Transverse colon (tissue), 4 donors: ENCODE measurements at regions not wholly inside any gene's neighbourhood (a gene's known extent, or its start where the extent isn't known, plus 50 kb on each side); places are given as distances from the start of the nearest gene placed in this dataset.
"Not testable (repeated sequence)": the region's sequence is repeated elsewhere in the genome, so short reads cannot be mapped to it uniquely, and the experiment has no call there.

Source experiments
- DNase-seq: peaks from one replicate; pipeline ENCODE4 v3.0.0-alpha.2; 2019
- H3K27ac ChIP-seq, 4 donors: fragments of 200-600 bp; sonication (generic); 2 replicates each; pipeline ENCODE4 v1.5.1; 2016 to 2018; ENCODE audit warnings: inconsistent platforms in 4 of 4
- H3K27me3 ChIP-seq: fragments of 200-600 bp; sonication (generic); 2 replicates; pipeline ENCODE4 v1.5.1; 2017; ENCODE audit warnings: inconsistent platforms
- H3K36me3 ChIP-seq, 4 donors: fragments of 200-600 bp; sonication (generic); 2 replicates each; pipeline ENCODE4 v1.5.1; 2017 to 2019; ENCODE audit warnings: inconsistent platforms in 4 of 4
- H3K4me1 ChIP-seq, 4 donors: fragments of 200-600 bp; sonication (generic); 2 replicates each; pipeline ENCODE4 v1.5.1; 2017 to 2020; ENCODE audit warnings: inconsistent platforms in 4 of 4
- H3K4me3 ChIP-seq, 4 donors: fragments of 200-600 bp; sonication (generic); 1 replicate in 1 of 4; 2 replicates in 3 of 4; pipeline versions ENCODE4 v1.5.1 to v1.6.1; 2017 to 2019; ENCODE audit warnings: inconsistent platforms in 4 of 4
- H3K9me3 ChIP-seq, 2 donors: fragments of 200-600 bp; sonication (generic); 2 replicates each; pipeline ENCODE4 v1.5.1; 2017 to 2019; ENCODE audit warnings: inconsistent platforms in 2 of 2
- CTCF ChIP-seq, 5 experiments: fragments of 200-600 bp in 3 of 5; fragments of 450-650 bp in 2 of 5; sonication (generic) in 3 of 5; IDR thresholded peaks; 1 replicate in 2 of 5; 2 replicates in 3 of 5; pipeline ENCODE4 v1.5.1; 2016 to 2017; ENCODE audit warnings: antibody characterized with exemption in 5 of 5, inconsistent platforms in 3 of 5, mild to moderate bottlenecking in 2 of 5, moderate library complexity in 1 of 5
- EP300 ChIP-seq: sonication (generic); formaldehyde crosslinking; IDR thresholded peaks from one replicate; pipeline ENCODE4 v1.6.1; 2017; ENCODE audit warnings: antibody characterized with exemption, low read depth
- POLR2A ChIP-seq: fragments of 450-650 bp; IDR thresholded peaks from one replicate; pipeline ENCODE4 v1.6.1; 2016; ENCODE audit warnings: antibody characterized with exemption, mild to moderate bottlenecking, moderate library complexity
- POLR2AphosphoS5 ChIP-seq, 3 donors: sonication (generic); formaldehyde crosslinking; IDR thresholded peaks; one replicate each; pipeline ENCODE4 v1.6.1; 2016; ENCODE audit warnings: antibody characterized with exemption in 3 of 3
- WGBS, 2 donors: methylation state at CpG; one replicate each; pipeline ENCODE4 v1.1.5; 2018; ENCODE audit warnings: low coverage in 1 of 2; 5-methylcytosine and 5-hydroxymethylcytosine counted together
- in situ Hi-C, 4 donors: fragments of 200-750 bp; cut with MboI; loops; one replicate each; pipeline versions ENCODE4 v1.15.0 to v1.15.1; 2017; ENCODE audit warnings: low sequenced_read_pairs in 3 of 4, low pct_ligation_motif_present in 1 of 4, low pct_unique_long_range_greater_than_20kb in 1 of 4
- intact Hi-C: fragments of 100-400 bp; cut with DNase I; formaldehyde crosslinking; loops from one replicate; pipeline ENCODE4 v1.15.1; 2023; ENCODE audit warnings: low total_unique reads

DNA sequence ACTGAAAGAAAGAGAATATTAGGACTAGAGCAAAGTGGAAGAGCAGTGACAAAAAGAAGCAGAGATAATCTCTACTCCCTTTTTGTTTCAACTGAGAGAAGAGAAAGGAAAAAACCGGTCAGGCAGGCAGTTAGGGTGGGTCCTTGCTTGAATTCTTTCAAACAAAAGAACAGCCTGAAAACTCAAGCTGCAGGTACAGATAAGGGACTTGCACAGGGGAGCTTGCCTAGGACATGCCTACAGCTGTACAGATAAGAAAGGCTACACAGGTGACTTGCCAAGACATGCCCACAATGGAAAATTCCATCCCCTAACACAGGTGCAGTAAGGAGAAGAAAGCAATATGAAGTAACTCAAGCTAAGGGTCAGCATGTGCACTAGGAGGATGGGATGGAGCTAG is 532.2 kb upstream of the MIS18BP1 start:
- H3K4me3 ChIP-seq = no peak overlapping the region
- H3K27ac ChIP-seq = peak overlapping the region; percentile 47 to 81 (median 62)
- in situ Hi-C loops (no loop called here), intact Hi-C loops (no loop called here)
- TF ChIP-seq CTCF (IDR thresholded peaks at IDR 0.05) = no peak
- TF ChIP-seq EP300 = peak; percentile 89
- H3K9me3 ChIP-seq = peaks cover 15 to 27% of the 10 kb centered on the region in 2 donors
- WGBS, 2 donors = 36 to 57% methylated on average over 1 of the region's 1 CpG
- H3K27me3 ChIP-seq = no peaks in the 10 kb centered on the region
- no peaks in the 10 kb centered on the region for H3K36me3 ChIP-seq
- DNase-seq = peak; percentile 76
- peaks cover 0 to 5% (median 3%) of the 10 kb centered on the region in 4 donors for H3K4me1 ChIP-seq

- no peaks in the 10 kb centered on the region for H3K36me3 ChIP-seq
- H3K27ac ChIP-seq = no peak overlapping the region
- no peaks in the 10 kb centered on the region for H3K4me1 ChIP-seq
- no peak overlapping the region for H3K4me3 ChIP-seq
- TF ChIP-seq POLR2AphosphoS5 (IDR thresholded peaks at IDR 0.05) = no peak
- no peak for TF ChIP-seq CTCF (IDR thresholded peaks at IDR 0.05)
- TF ChIP-seq EP300 = no peak
- no peak for TF ChIP-seq POLR2A
- in situ Hi-C loops = no loop called here
- intact Hi-C loops = no loop called here
- 88 to 89% methylated on average over 2 of the region's 2 CpGs for WGBS, 2 donors
- no peaks in the 10 kb centered on the region for H3K9me3 ChIP-seq
- no peak for DNase-seq
- no peaks in the 10 kb centered on the region for H3K27me3 ChIP-seq
These were observed 513.2 kb upstream of the MIS18BP1 start for GRCh38 chr14:45766247-45766646.

DNA sequence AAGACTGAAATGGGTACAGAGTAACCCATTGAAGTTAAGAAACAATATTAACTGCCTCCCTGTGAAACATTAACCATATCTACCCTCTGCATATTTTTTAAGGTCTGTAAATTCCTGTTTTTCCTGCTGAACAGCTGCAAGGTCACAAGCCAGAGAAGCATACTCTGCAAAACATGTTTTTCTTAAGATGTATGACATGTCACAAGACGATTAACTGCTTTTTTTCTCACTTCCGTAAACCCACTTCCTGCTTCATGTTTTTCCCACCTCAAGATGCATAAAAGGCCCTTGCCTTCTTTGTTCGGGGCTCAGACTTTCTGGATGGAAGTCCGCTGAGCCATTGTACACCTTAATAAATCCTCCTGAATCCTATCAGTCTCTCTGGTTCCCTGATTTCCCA is 504.7 kb upstream of the MIS18BP1 start:
- Histone ChIP-seq H3K27me3 (no peaks in the 10 kb centered on the region), H3K4me3 (no peak overlapping the region), H3K36me3 (no peaks in the 10 kb centered on the region), H3K4me1 (no peaks in the 10 kb centered on the region), H3K9me3 (peaks cover 0 to 9% of the 10 kb centered on the region in 2 donors), H3K27ac (no peak overlapping the region)
- intact Hi-C loops (no loop called here), in situ Hi-C loops (no loop called here)
- 75 to 77% methylated on average over 4 of the region's 4 CpGs for WGBS, 2 donors
- DNase-seq = no peak
- TF ChIP-seq CTCF (IDR thresholded peaks at IDR 0.05) (no peak), POLR2A (no peak), POLR2AphosphoS5 (IDR thresholded peaks at IDR 0.05) (no peak), EP300 (no peak)

DNA sequence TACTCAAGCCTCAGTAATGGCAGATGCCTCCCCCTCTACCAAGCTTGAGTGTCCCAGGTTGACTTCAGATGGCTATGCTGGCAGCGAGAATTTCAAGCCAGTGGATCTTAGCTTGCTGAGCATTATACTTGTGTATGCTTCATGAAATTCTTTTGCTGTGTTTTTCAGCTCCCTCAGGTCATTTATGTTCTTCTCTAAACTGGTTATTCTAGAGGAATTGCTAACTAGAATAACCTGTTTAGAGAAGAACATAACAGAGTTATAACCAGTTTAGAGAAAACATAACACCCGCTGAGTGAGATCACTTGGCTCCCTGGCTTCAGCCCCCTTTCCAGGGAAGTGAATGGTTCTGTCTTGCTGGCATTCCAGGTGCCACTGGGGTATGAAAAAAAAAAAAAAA is 503.4 kb upstream of the MIS18BP1 start:
- H3K27me3 ChIP-seq, DNase-seq, H3K36me3 ChIP-seq, in situ Hi-C loops, H3K9me3 ChIP-seq, H3K4me1 ChIP-seq, H3K27ac ChIP-seq, intact Hi-C loops, H3K4me3 ChIP-seq: not testable (repeated sequence)
- 92 to 96% methylated on average over 2 of the region's 2 CpGs for WGBS, 2 donors

GRCh38 chr14:45743884-45744283 is 490.9 kb upstream of the MIS18BP1 start:
- no peak overlapping the region for H3K4me3 ChIP-seq
- in situ Hi-C loops = no loop called here
- no peak overlapping the region for H3K27ac ChIP-seq
- H3K4me1 ChIP-seq = no peaks in the 10 kb centered on the region
- 83 to 84% methylated on average over 5 of the region's 5 CpGs for WGBS, 2 donors
- TF ChIP-seq POLR2AphosphoS5 (IDR thresholded peaks at IDR 0.05) (no peak), CTCF (IDR thresholded peaks at IDR 0.05) (no peak), EP300 (no peak), POLR2A (no peak)
- no peaks in the 10 kb centered on the region for H3K36me3 ChIP-seq
- H3K27me3 ChIP-seq = no peaks in the 10 kb centered on the region
- no peak for DNase-seq
- intact Hi-C loops = no loop called here
- H3K9me3 ChIP-seq = no peaks in the 10 kb centered on the region
